GM10248 (cell line): ENCODE measurements at regions not wholly inside any gene's neighbourhood (a gene's known extent, or its start where the extent isn't known, plus 50 kb on each side); places are given as distances from the start of the nearest gene placed in this dataset.

Experiments
- CTCF ChIA-PET: fragments of 300-600 bp; sonication (Branson Sonifier 250); formaldehyde crosslinking; extraction: SDS; loops from one replicate; lab custom pipeline; 2021; ENCODE audit warnings: antibody characterized with exemption; lab: Yijun Ruan, JAX
- POLR2A ChIA-PET: fragments of 350-650 bp; sonication (Branson Sonifier 250); formaldehyde crosslinking; extraction: SDS; loops from one replicate; lab custom pipeline; 2020; ENCODE audit warnings: antibody characterized with exemption; lab: Yijun Ruan, JAX
- DNase-seq: peaks from one replicate; pipeline ENCODE4 v3.0.0; 2012; ENCODE audit errors: extremely low spot score
- CTCF ChIP-seq: IDR thresholded peaks from 2 replicates; pipeline ENCODE4 v1.5.1; 2012; ENCODE audit warnings: mild to moderate bottlenecking, low read depth; ENCODE audit errors: extremely low read depth, missing control alignments, control extremely low read depth

DNA sequence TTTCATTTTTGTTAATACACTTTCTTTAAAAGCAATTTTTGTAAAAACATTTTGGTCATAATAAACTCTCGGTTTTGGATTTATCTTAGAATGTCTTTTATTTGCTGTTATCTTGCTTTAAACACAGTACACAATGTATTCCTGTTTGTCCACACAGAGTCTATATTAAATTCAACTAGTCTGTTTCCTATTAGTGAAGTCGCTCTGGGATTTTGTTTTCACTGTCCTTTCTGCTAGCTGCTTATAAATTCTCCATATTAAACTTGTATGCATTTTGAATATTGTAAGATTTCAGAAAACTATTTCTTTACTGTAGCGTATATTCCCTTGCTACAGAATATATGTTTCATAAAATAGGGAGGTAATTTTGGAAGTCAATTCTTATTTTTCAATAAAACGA is 630.2 kb downstream of the HDGFL1 start:
- CTCF ChIA-PET: no interaction called here
- DNase-seq: no peak
- no peak for TF ChIP-seq CTCF
- POLR2A ChIA-PET: no interaction called here

DNA sequence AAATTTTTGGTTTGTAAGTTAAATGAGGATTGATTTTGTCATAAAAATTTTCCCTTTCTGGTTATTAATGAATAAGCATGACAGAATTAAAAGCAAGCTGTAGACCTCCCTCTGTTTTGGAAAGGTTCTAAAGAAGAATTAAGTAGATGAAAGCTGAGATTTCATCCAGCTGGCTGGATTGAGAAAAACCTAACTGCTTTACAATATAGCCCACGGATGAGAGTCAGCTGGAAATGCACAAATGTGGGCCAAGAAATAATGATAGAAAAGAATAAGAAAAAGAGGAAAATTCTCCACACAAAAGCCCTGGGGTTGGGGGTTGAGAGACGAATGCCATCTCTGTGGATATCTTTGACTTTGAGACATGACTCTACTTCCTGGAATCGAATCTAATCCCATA is 631.6 kb downstream of the HDGFL1 start:
- no peak for DNase-seq
- ChIA-PET CTCF (no interaction called here), POLR2A (no interaction called here)
- no peak for TF ChIP-seq CTCF

DNA sequence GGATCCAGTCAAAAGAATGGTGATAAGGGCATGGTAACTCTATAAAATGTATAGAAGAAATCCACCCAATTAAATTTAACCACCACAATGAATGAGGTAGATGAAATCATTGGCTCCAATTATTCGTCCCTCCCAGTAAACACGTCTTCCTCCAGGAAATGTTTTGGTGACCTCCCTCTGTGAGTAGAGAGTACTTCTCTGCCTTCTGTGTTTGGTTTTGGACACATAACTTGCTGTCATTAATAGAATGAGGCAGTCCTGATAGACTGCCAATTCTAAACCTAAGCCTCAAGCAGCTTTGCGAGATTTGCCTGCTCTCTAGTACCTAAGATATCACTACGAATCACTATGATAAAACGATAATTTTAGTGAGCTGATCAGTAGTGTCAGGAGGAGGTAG is 632.8 kb downstream of the HDGFL1 start:
- ChIA-PET POLR2A (no interaction called here), CTCF (no interaction called here)
- no peak for TF ChIP-seq CTCF
- no peak for DNase-seq

DNA sequence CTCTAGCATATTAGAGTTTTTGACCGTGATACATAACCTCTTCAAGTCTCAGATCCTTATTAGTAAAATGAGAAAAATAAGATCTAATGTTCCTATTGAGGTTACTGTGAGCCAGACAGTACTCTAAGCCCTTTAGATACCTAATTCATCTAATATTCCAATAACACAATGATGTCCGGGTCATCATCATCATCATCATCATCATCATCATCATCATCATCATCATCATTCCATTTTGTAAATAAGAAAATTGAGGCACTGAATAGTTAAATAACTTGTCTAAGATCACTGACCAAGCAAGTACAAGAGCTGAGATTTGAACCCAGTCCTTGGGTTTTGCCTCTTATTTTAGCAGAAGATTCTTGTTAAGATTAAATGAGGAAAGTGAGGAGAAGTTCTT is 643.0 kb downstream of the HDGFL1 start:
- CTCF ChIA-PET: no interaction called here
- no peak for DNase-seq
- POLR2A ChIA-PET: no interaction called here
- no peak for TF ChIP-seq CTCF

GRCh38 chr6:23213193-23213592 is 643.8 kb downstream of the HDGFL1 start:
- ChIA-PET POLR2A (no interaction called here), CTCF (no interaction called here)
- no peak for TF ChIP-seq CTCF
- DNase-seq: no peak

GRCh38 chr6:23213651-23214050 is 644.3 kb downstream of the HDGFL1 start:
- ChIA-PET POLR2A (no interaction called here), CTCF (interaction anchor here (0.7 kb wide), 1 partner anchor 17 kb away, joined by 3 read pairs; no protein-coding TSS in a partner anchor)
- DNase-seq: no peak
- TF ChIP-seq CTCF: no peak

DNA sequence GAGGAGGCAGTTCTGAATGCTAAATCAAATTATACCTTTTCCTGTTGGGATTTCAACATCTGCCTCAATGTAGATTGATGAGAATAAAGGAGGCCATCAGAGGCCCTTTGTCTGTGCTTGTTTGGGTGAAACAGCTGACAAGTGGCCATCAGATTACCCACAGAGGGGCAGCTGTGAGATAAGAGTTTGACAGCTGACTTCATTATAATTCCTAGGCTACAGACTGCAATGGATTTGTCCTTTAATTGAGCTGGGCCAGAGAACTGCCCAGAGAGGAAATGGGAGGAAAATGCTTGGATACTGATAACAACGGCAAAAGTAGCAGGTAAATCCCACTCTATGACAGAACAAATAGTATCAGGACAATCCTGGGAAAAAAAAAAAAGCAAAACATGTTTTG is 649.4 kb downstream of the HDGFL1 start:
- no peak for TF ChIP-seq CTCF
- POLR2A ChIA-PET: no interaction called here
- CTCF ChIA-PET: interaction anchor here (0.8 to 1.7 kb wide), 2 partner anchors 9 to 13 kb away, joined by 3 to 4 read pairs; no protein-coding TSS in a partner anchor
- DNase-seq: no peak
